ENCODE measurements at regions not wholly inside any gene's neighbourhood (a gene's known extent, or its start where the extent isn't known, plus 50 kb on each side); places are given as distances from the start of the nearest gene placed in this dataset.

GRCh38 chr14:85873006-85873405 is 343.1 kb downstream of the FLRT2 start:
- TF ChIP-seq CTCF (IDR thresholded peaks at IDR 0.05; ENCODE audit: low read length) (no peak), EZH2phosphoT487 (IDR thresholded peaks at IDR 0.05; ENCODE audit: low read length) (no peak), EZH2 (optimal IDR thresholded peaks at IDR 0.05; ENCODE audit: low read depth, low read length) (no peak)
- no peak overlapping the region for H3K27ac ChIP-seq (ENCODE audit: low read length)
- no peak overlapping the region for H3K4me2 ChIP-seq (ENCODE audit: low read depth, low read length)
- no peak overlapping the region for H3K4me3 ChIP-seq (ENCODE audit: low read length)
- no peak overlapping the region for H3K9ac ChIP-seq (ENCODE audit: low read length)
- no peak overlapping the region for H2AFZ ChIP-seq (ENCODE audit: low read length)
- H3F3A ChIP-seq (ENCODE audit: insufficient read depth, low read length), result no peaks in the 10 kb centered on the region
- H3K9me2 ChIP-seq (replicated peaks; ENCODE audit: insufficient read depth, low read length), result no peaks in the 10 kb centered on the region
- no peaks in the 10 kb centered on the region for H3K27me3 ChIP-seq (replicated peaks; ENCODE audit: insufficient read depth, low read length)
- H3K4me1 ChIP-seq (ENCODE audit: low read length), result no peaks in the 10 kb centered on the region
- H4K20me1 ChIP-seq (ENCODE audit: insufficient read depth, low read length), result no peaks in the 10 kb centered on the region
- no peaks in the 10 kb centered on the region for H3K9me3 ChIP-seq (replicated peaks; ENCODE audit: insufficient read depth, low read length)
- no peak for DNase-seq
- no peaks in the 10 kb centered on the region for H3K36me3 ChIP-seq (replicated peaks; ENCODE audit: insufficient read depth, low read length)
- no peaks in the 10 kb centered on the region for H3K79me2 ChIP-seq (ENCODE audit: low read length)

GRCh38 chr14:85867450-85867849 is 337.5 kb downstream of the FLRT2 start:
- H3K27ac ChIP-seq (ENCODE audit: low read length), result no peak overlapping the region
- H3K79me2 ChIP-seq (ENCODE audit: low read length), result no peaks in the 10 kb centered on the region
- H3K9me3 ChIP-seq (replicated peaks; ENCODE audit: insufficient read depth, low read length), result no peaks in the 10 kb centered on the region
- H3K4me2 ChIP-seq (ENCODE audit: low read depth, low read length), result no peak overlapping the region
- no peak for DNase-seq
- H3K27me3 ChIP-seq (replicated peaks; ENCODE audit: insufficient read depth, low read length), result no peaks in the 10 kb centered on the region
- no peak overlapping the region for H2AFZ ChIP-seq (ENCODE audit: low read length)
- H3K4me3 ChIP-seq (ENCODE audit: low read length), result no peak overlapping the region
- no peaks in the 10 kb centered on the region for H3K36me3 ChIP-seq (replicated peaks; ENCODE audit: insufficient read depth, low read length)
- H4K20me1 ChIP-seq (ENCODE audit: insufficient read depth, low read length), result no peaks in the 10 kb centered on the region
- H3K9me2 ChIP-seq (replicated peaks; ENCODE audit: insufficient read depth, low read length), result no peaks in the 10 kb centered on the region
- H3K4me1 ChIP-seq (ENCODE audit: low read length), result no peaks in the 10 kb centered on the region
- no peaks in the 10 kb centered on the region for H3F3A ChIP-seq (ENCODE audit: insufficient read depth, low read length)
- no peak for TF ChIP-seq EZH2 (optimal IDR thresholded peaks at IDR 0.05; ENCODE audit: low read depth, low read length)
- no peak for TF ChIP-seq CTCF (IDR thresholded peaks at IDR 0.05; ENCODE audit: low read length)
- TF ChIP-seq EZH2phosphoT487 (IDR thresholded peaks at IDR 0.05; ENCODE audit: low read length), result no peak
- H3K9ac ChIP-seq (ENCODE audit: low read length), result no peak overlapping the region

GRCh38 chr14:85865701-85866100 is 335.8 kb downstream of the FLRT2 start:
- no peak overlapping the region for H3K4me3 ChIP-seq (ENCODE audit: low read length)
- no peaks in the 10 kb centered on the region for H3K79me2 ChIP-seq (ENCODE audit: low read length)
- H3K27ac ChIP-seq (ENCODE audit: low read length), result no peak overlapping the region
- no peaks in the 10 kb centered on the region for H3K4me1 ChIP-seq (ENCODE audit: low read length)
- H3K27me3 ChIP-seq (replicated peaks; ENCODE audit: insufficient read depth, low read length), result no peaks in the 10 kb centered on the region
- no peaks in the 10 kb centered on the region for H3K9me3 ChIP-seq (replicated peaks; ENCODE audit: insufficient read depth, low read length)
- DNase-seq, result no peak
- H3K9ac ChIP-seq (ENCODE audit: low read length), result no peak overlapping the region
- no peaks in the 10 kb centered on the region for H3K9me2 ChIP-seq (replicated peaks; ENCODE audit: insufficient read depth, low read length)
- no peaks in the 10 kb centered on the region for H3K36me3 ChIP-seq (replicated peaks; ENCODE audit: insufficient read depth, low read length)
- no peak overlapping the region for H3K4me2 ChIP-seq (ENCODE audit: low read depth, low read length)
- H3F3A ChIP-seq (ENCODE audit: insufficient read depth, low read length), result no peaks in the 10 kb centered on the region
- H4K20me1 ChIP-seq (ENCODE audit: insufficient read depth, low read length), result no peaks in the 10 kb centered on the region
- no peak overlapping the region for H2AFZ ChIP-seq (ENCODE audit: low read length)
- TF ChIP-seq EZH2phosphoT487 (IDR thresholded peaks at IDR 0.05; ENCODE audit: low read length) (no peak), EZH2 (optimal IDR thresholded peaks at IDR 0.05; ENCODE audit: low read depth, low read length) (no peak), CTCF (IDR thresholded peaks at IDR 0.05; ENCODE audit: low read length) (no peak)
